IMR-90 (cell line): ENCODE measurements at regions not wholly inside any gene's neighbourhood (a gene's known extent, or its start where the extent isn't known, plus 50 kb on each side); places are given as distances from the start of the nearest gene placed in this dataset.

Experiments used
- ATAC-seq: fragments of 200-7000 bp; cut with Tn5 transposase; 2 replicates; pipeline ENCODE4 v1.9.1; 2020; ENCODE audit warnings: low read depth, mild to moderate bottlenecking, moderate library complexity
- BruUV-seq: library from RNA; stranded (reverse); fragments of 400-500 nt; replicated peaks from 2 replicates; lab custom pipeline; 2021; lab: Mats Ljungman, UMichigan
- CTCF ChIA-PET: fragments of 300-600 bp; formaldehyde crosslinking; extraction: SDS; loops from one replicate; lab custom pipeline; 2021; ENCODE audit warnings: antibody characterized with exemption; lab: Yijun Ruan, JAX
- POLR2A ChIA-PET: fragments of 300-600 bp; sonication (Branson Sonifier 250); formaldehyde crosslinking; loops from one replicate; lab custom pipeline; 2022; ENCODE audit warnings: antibody characterized with exemption; ENCODE audit not compliant: unreplicated experiment; lab: Charles Lee
- DNase-seq: peaks from one replicate; pipeline ENCODE4 v3.0.0; 2013
- H2AFZ ChIP-seq: replicated peaks from 2 replicates; pipeline ENCODE3; 2013; ENCODE audit warnings: low read length, mild to moderate bottlenecking; ENCODE audit not compliant: poor library complexity
- H2AK5ac ChIP-seq: 2 replicates; pipeline ENCODE4 v1.6.1; 2013; ENCODE audit warnings: low read depth, low read length, inconsistent platforms
- H2AK9ac ChIP-seq: replicated peaks from 2 replicates; pipeline ENCODE3; 2013; ENCODE audit warnings: mild to moderate bottlenecking, low read depth, low read length, moderate library complexity; ENCODE audit not compliant: poor library complexity
- H2BK120ac ChIP-seq: 2 replicates; pipeline ENCODE4 v1.6.1; 2013; ENCODE audit warnings: low read depth, low read length, inconsistent platforms
- H2BK15ac ChIP-seq: 3 replicates; pipeline ENCODE4 v1.6.1; 2013; ENCODE audit warnings: low read depth, low read length, inconsistent platforms
- H2BK20ac ChIP-seq: 2 replicates; pipeline ENCODE4 v1.6.1; 2013; ENCODE audit warnings: low read depth, mild to moderate bottlenecking, inconsistent platforms, low read length, moderate library complexity
- H2BK5ac ChIP-seq: 2 replicates; pipeline ENCODE4 v1.6.1; 2013; ENCODE audit warnings: mild to moderate bottlenecking, low read depth, low read length, inconsistent platforms; ENCODE audit not compliant: poor library complexity, severe bottlenecking
- H3K14ac ChIP-seq: replicated peaks from 2 replicates; pipeline ENCODE4 v1.6.1; 2013; ENCODE audit warnings: low read depth, low read length, inconsistent platforms
- H3K18ac ChIP-seq: 2 replicates; pipeline ENCODE4 v1.6.1; 2013; ENCODE audit warnings: low read depth, low read length, control low read depth
- H3K23ac ChIP-seq: 2 replicates; pipeline ENCODE4 v1.6.1; 2013; ENCODE audit warnings: low read depth, low read length, inconsistent platforms
- H3K27ac ChIP-seq: 2 replicates; pipeline ENCODE4 v1.5.1; 2013; ENCODE audit warnings: mild to moderate bottlenecking, control low read depth, low read length; ENCODE audit not compliant: insufficient read depth
- H3K27me3 ChIP-seq: 2 replicates; pipeline ENCODE4 v1.6.1; 2013; ENCODE audit warnings: low read length; ENCODE audit not compliant: control insufficient read depth, insufficient read depth
- H3K36me3 ChIP-seq: 2 replicates; pipeline ENCODE4 v1.6.1; 2013; ENCODE audit warnings: low read length, mixed read lengths; ENCODE audit not compliant: control insufficient read depth, insufficient read depth
- H3K4ac ChIP-seq: 2 replicates; pipeline ENCODE4 v1.6.1; 2013; ENCODE audit warnings: low read depth, low read length, inconsistent platforms
- H3K4me1 ChIP-seq: 2 replicates; pipeline ENCODE4 v1.6.1; 2013; ENCODE audit warnings: low read length, mixed read lengths; ENCODE audit not compliant: control insufficient read depth, insufficient read depth
- H3K4me2 ChIP-seq: 2 replicates; pipeline ENCODE4 v1.6.1; 2013; ENCODE audit warnings: low read depth, mild to moderate bottlenecking, control low read depth, low read length, moderate library complexity
- H3K4me3 ChIP-seq: 2 replicates; pipeline ENCODE4 v1.5.1; 2013; ENCODE audit warnings: low read depth, mild to moderate bottlenecking, control low read depth, low read length, moderate library complexity; ENCODE audit not compliant: insufficient read depth
- H3K56ac ChIP-seq: 2 replicates; pipeline ENCODE4 v1.6.1; 2013; ENCODE audit warnings: low read length, inconsistent platforms; ENCODE audit not compliant: insufficient read depth; ENCODE audit errors: extremely low read depth
- H3K79me1 ChIP-seq, 2 experiments: 2 replicates each; pipeline ENCODE4 v1.6.1; 2013; ENCODE audit warnings: low read length in 2 of 2, inconsistent platforms in 1 of 2, low read depth in 1 of 2
- H3K9ac ChIP-seq: 2 replicates; pipeline ENCODE4 v1.6.1; 2013; ENCODE audit warnings: low read depth, low read length, control low read depth
- H3K9me1 ChIP-seq: 2 replicates; pipeline ENCODE4 v1.6.1; 2013; ENCODE audit warnings: low read length, inconsistent platforms; ENCODE audit not compliant: insufficient read depth
- H3K9me3 ChIP-seq: 2 replicates; pipeline ENCODE4 v1.6.1; 2013; ENCODE audit warnings: low read length; ENCODE audit not compliant: control insufficient read depth, insufficient read depth
- H4K20me1 ChIP-seq: 2 replicates; pipeline ENCODE4 v1.6.1; 2013; ENCODE audit warnings: low read length, inconsistent platforms; ENCODE audit not compliant: insufficient read depth
- H4K5ac ChIP-seq: 2 replicates; pipeline ENCODE4 v1.6.1; 2013; ENCODE audit warnings: mild to moderate bottlenecking, low read depth, low read length, control low read depth
- H4K8ac ChIP-seq, 2 experiments: 2 replicates each; pipeline ENCODE4 v1.6.1; 2013; ENCODE audit warnings: low read depth in 2 of 2, low read length in 2 of 2, control low read depth in 1 of 2, inconsistent platforms in 1 of 2
- H4K91ac ChIP-seq: 2 replicates; pipeline ENCODE4 v1.6.1; 2013; ENCODE audit warnings: low read depth, low read length, inconsistent platforms; ENCODE audit not compliant: insufficient read depth
- MXI1 ChIP-seq: IDR thresholded peaks from 2 replicates; pipeline ENCODE4 v1.6.1; 2012; ENCODE audit warnings: low read depth, mild to moderate bottlenecking, low read length, moderate library complexity, borderline replicate concordance
- dilution Hi-C: fragments of 300-500 bp; cut with HindIII; formaldehyde crosslinking; loops from one replicate; pipeline ENCODE4 v1.14.3; 2018; ENCODE audit warnings: low sequenced_read_pairs; ENCODE audit not compliant: unreplicated experiment
- in situ Hi-C: fragments of 300-500 bp; cut with MboI; formaldehyde crosslinking; loops from 3 replicates; pipeline ENCODE4 v1.14.3; 2019; ENCODE audit warnings: low sequenced_read_pairs, inconsistent platforms, mixed read lengths
- intact Hi-C: fragments of 100-400 bp; cut with micrococcal nuclease; formaldehyde crosslinking; loops from 2 replicates; pipeline ENCODE4 v1.10.0; 2022

DNA sequence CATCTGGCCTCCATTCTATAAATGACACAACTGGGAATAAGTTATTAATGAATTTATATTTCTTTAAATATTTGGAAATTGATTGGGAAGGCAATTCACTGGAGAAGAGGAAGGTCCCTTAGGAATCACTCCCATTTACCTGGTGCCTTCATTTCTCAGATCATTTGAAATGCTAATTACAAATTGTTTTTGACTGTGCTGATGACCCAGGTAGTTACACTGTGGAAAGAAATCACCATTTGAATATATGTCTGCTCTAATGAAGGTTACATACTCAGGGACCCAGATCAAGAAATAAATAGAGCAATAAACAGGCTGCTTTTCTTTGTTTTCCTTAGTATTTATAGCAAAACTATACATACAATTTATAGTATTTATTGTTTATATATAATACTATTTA, 1759.1 kb downstream of the ARAP2 start:
- Histone ChIP-seq H2BK120ac (no peak overlapping the region), H3K79me1 (no peaks in the 10 kb centered on the region), H2BK5ac (no peak overlapping the region), H3K27ac (no peak overlapping the region), H4K91ac (no peak overlapping the region), H3K4me2 (no peak overlapping the region), H3K18ac (no peak overlapping the region), H3K9me1 (no peaks in the 10 kb centered on the region), H4K8ac (no peak overlapping the region), H3K14ac (no peak overlapping the region), H4K5ac (no peak overlapping the region), H3K4me3 (no peak overlapping the region), H3K9ac (no peak overlapping the region), H3K4ac (no peak overlapping the region), H2AK5ac (no peak overlapping the region), H3K23ac (no peak overlapping the region), H3K4me1 (no peaks in the 10 kb centered on the region), H2AFZ (no peak overlapping the region), H4K20me1 (no peaks in the 10 kb centered on the region), H2BK15ac (no peak overlapping the region), H2BK20ac (no peak overlapping the region), H3K56ac (no peak overlapping the region), H3K36me3 (no peaks in the 10 kb centered on the region), H2AK9ac (no peak overlapping the region), H3K9me3 (0 out of 2 replicates have a peak, but pooled peaks cover 1% of the 10 kb centered on the region), H3K27me3 (no peaks in the 10 kb centered on the region)
- dilution Hi-C loops = no loop called here
- intact Hi-C loops = no loop called here
- in situ Hi-C loops = no loop called here
- POLR2A ChIA-PET = no interaction called here
- no peak for TF ChIP-seq MXI1
- BruUV-seq = no TSS peak
- DNase-seq (no peak), ATAC-seq (no peak)
- CTCF ChIA-PET = no interaction called here
